ENCODE measurements at regions not wholly inside any gene's neighbourhood (a gene's known extent, or its start where the extent isn't known, plus 50 kb on each side); places are given as distances from the start of the nearest gene placed in this dataset.

- H3K9me3 ChIP-seq (ENCODE audit: control insufficient read depth, insufficient read depth, low read depth, low read length): no peaks in the 10 kb centered on the region
- H3K36me3 ChIP-seq (ENCODE audit: control insufficient read depth, insufficient read depth, low read length): no peaks in the 10 kb centered on the region
- H3K27me3 ChIP-seq (ENCODE audit: control insufficient read depth, insufficient read depth, low read length): no peaks in the 10 kb centered on the region
- no peak overlapping the region for H3K27ac ChIP-seq (ENCODE audit: low read depth, low read length)
- H3K4me3 ChIP-seq (ENCODE audit: low read depth, low read length): no peak overlapping the region
- H3K9ac ChIP-seq (ENCODE audit: low read length): no peak overlapping the region
- no peaks in the 10 kb centered on the region for H3K4me1 ChIP-seq (ENCODE audit: control insufficient read depth, insufficient read depth, low read length)
These were observed 942.9 kb downstream of the SQOR start for GRCh38 chr15:46577767-46578166.

- Histone ChIP-seq H3K27ac (ENCODE audit: low read depth, low read length) (no peak overlapping the region), H3K27me3 (ENCODE audit: control insufficient read depth, insufficient read depth, low read length) (no peaks in the 10 kb centered on the region)
These were observed 945.7 kb downstream of the SQOR start for GRCh38 chr15:46580487-46580886.

GRCh38 chr15:46580924-46581323 lies 946.1 kb downstream of the SQOR start:
- Histone ChIP-seq H3K4me3 (ENCODE audit: low read depth, low read length) (no peak overlapping the region), H3K4me1 (ENCODE audit: control insufficient read depth, insufficient read depth, low read length) (no peaks in the 10 kb centered on the region), H3K36me3 (ENCODE audit: control insufficient read depth, insufficient read depth, low read length) (no peaks in the 10 kb centered on the region)

More at GRCh38 chr15:46580487-46580886, 945.7 kb downstream of the SQOR start:
- H3K9me3 ChIP-seq (ENCODE audit: control insufficient read depth, insufficient read depth, low read depth, low read length): peaks cover 4% of the 10 kb centered on the region; the same call in 1 of the 2 replicates
- no peak overlapping the region for H3K9ac ChIP-seq (ENCODE audit: low read length)
- no peaks in the 10 kb centered on the region for H3K4me1 ChIP-seq (ENCODE audit: control insufficient read depth, insufficient read depth, low read length)
- no peak overlapping the region for H3K4me3 ChIP-seq (ENCODE audit: low read depth, low read length)
- no peaks in the 10 kb centered on the region for H3K36me3 ChIP-seq (ENCODE audit: control insufficient read depth, insufficient read depth, low read length)

GRCh38 chr15:46589088-46589487 lies 954.3 kb downstream of the SQOR start:
- Histone ChIP-seq H3K36me3 (ENCODE audit: control insufficient read depth, insufficient read depth, low read length) (no peaks in the 10 kb centered on the region), H3K27ac (ENCODE audit: low read depth, low read length) (no peak overlapping the region), H3K4me1 (ENCODE audit: control insufficient read depth, insufficient read depth, low read length) (no peaks in the 10 kb centered on the region), H3K27me3 (ENCODE audit: control insufficient read depth, insufficient read depth, low read length) (no peaks in the 10 kb centered on the region), H3K9ac (ENCODE audit: low read length) (no peak overlapping the region), H3K4me3 (ENCODE audit: low read depth, low read length) (no peak overlapping the region), H3K9me3 (ENCODE audit: control insufficient read depth, insufficient read depth, low read depth, low read length) (peaks cover 4% of the 10 kb centered on the region)

More at GRCh38 chr15:46580924-46581323, 946.1 kb downstream of the SQOR start:
- H3K27me3 ChIP-seq (ENCODE audit: control insufficient read depth, insufficient read depth, low read length): no peaks in the 10 kb centered on the region
- H3K27ac ChIP-seq (ENCODE audit: low read depth, low read length): no peak overlapping the region
- no peak overlapping the region for H3K9ac ChIP-seq (ENCODE audit: low read length)
- peaks cover 4% of the 10 kb centered on the region; the same call in 1 of the 2 replicates for H3K9me3 ChIP-seq (ENCODE audit: control insufficient read depth, insufficient read depth, low read depth, low read length)

- H3K9me3 ChIP-seq (ENCODE audit: control insufficient read depth, insufficient read depth, low read depth, low read length): no peaks in the 10 kb centered on the region; the same call in 1 of the 2 replicates
- H3K9ac ChIP-seq (ENCODE audit: low read length): no peak overlapping the region
- H3K4me1 ChIP-seq (ENCODE audit: control insufficient read depth, insufficient read depth, low read length): no peaks in the 10 kb centered on the region
- H3K4me3 ChIP-seq (ENCODE audit: low read depth, low read length): no peak overlapping the region
- no peaks in the 10 kb centered on the region for H3K27me3 ChIP-seq (ENCODE audit: control insufficient read depth, insufficient read depth, low read length)
- no peaks in the 10 kb centered on the region for H3K36me3 ChIP-seq (ENCODE audit: control insufficient read depth, insufficient read depth, low read length)
- no peak overlapping the region for H3K27ac ChIP-seq (ENCODE audit: low read depth, low read length)
These were observed 956.6 kb downstream of the SQOR start for GRCh38 chr15:46591462-46591861.

- Histone ChIP-seq H3K9me3 (ENCODE audit: control insufficient read depth, insufficient read depth, low read depth, low read length) (peaks cover 5% of the 10 kb centered on the region; the same call in 1 of the 2 replicates), H3K4me3 (ENCODE audit: low read depth, low read length) (no peak overlapping the region), H3K9ac (ENCODE audit: low read length) (no peak overlapping the region), H3K4me1 (ENCODE audit: control insufficient read depth, insufficient read depth, low read length) (no peaks in the 10 kb centered on the region), H3K27ac (ENCODE audit: low read depth, low read length) (no peak overlapping the region), H3K27me3 (ENCODE audit: control insufficient read depth, insufficient read depth, low read length) (no peaks in the 10 kb centered on the region), H3K36me3 (ENCODE audit: control insufficient read depth, insufficient read depth, low read length) (no peaks in the 10 kb centered on the region)
These were observed 960.2 kb downstream of the SQOR start for GRCh38 chr15:46595016-46595415.

- Histone ChIP-seq H3K4me1 (ENCODE audit: control insufficient read depth, insufficient read depth, low read length) (no peaks in the 10 kb centered on the region), H3K9me3 (ENCODE audit: control insufficient read depth, insufficient read depth, low read depth, low read length) (no peaks in the 10 kb centered on the region), H3K27ac (ENCODE audit: low read depth, low read length) (no peak overlapping the region), H3K27me3 (ENCODE audit: control insufficient read depth, insufficient read depth, low read length) (no peaks in the 10 kb centered on the region), H3K4me3 (ENCODE audit: low read depth, low read length) (no peak overlapping the region), H3K36me3 (ENCODE audit: control insufficient read depth, insufficient read depth, low read length) (no peaks in the 10 kb centered on the region), H3K9ac (ENCODE audit: low read length) (no peak overlapping the region)
These were observed 972.2 kb downstream of the SQOR start for GRCh38 chr15:46607077-46607476.

GRCh38 chr15:46616033-46616432 lies 981.2 kb downstream of the SQOR start:
- H3K9ac ChIP-seq (ENCODE audit: low read length): no peak overlapping the region
- no peaks in the 10 kb centered on the region for H3K27me3 ChIP-seq (ENCODE audit: control insufficient read depth, insufficient read depth, low read length)
- peaks cover 3% of the 10 kb centered on the region for H3K9me3 ChIP-seq (ENCODE audit: control insufficient read depth, insufficient read depth, low read depth, low read length)
- no peak overlapping the region for H3K4me3 ChIP-seq (ENCODE audit: low read depth, low read length)
- H3K4me1 ChIP-seq (ENCODE audit: control insufficient read depth, insufficient read depth, low read length): no peaks in the 10 kb centered on the region
- H3K36me3 ChIP-seq (ENCODE audit: control insufficient read depth, insufficient read depth, low read length): no peaks in the 10 kb centered on the region
- no peak overlapping the region for H3K27ac ChIP-seq (ENCODE audit: low read depth, low read length)

GRCh38 chr15:46617507-46617906 lies 982.7 kb downstream of the SQOR start:
- no peaks in the 10 kb centered on the region for H3K36me3 ChIP-seq (ENCODE audit: control insufficient read depth, insufficient read depth, low read length)
- no peaks in the 10 kb centered on the region for H3K27me3 ChIP-seq (ENCODE audit: control insufficient read depth, insufficient read depth, low read length)
- no peak overlapping the region for H3K4me3 ChIP-seq (ENCODE audit: low read depth, low read length)
- H3K9me3 ChIP-seq (ENCODE audit: control insufficient read depth, insufficient read depth, low read depth, low read length): peaks cover 3% of the 10 kb centered on the region
- no peak overlapping the region for H3K27ac ChIP-seq (ENCODE audit: low read depth, low read length)
- no peak overlapping the region for H3K9ac ChIP-seq (ENCODE audit: low read length)
- H3K4me1 ChIP-seq (ENCODE audit: control insufficient read depth, insufficient read depth, low read length): no peaks in the 10 kb centered on the region

GRCh38 chr15:46618984-46619383 lies 984.2 kb downstream of the SQOR start:
- no peak overlapping the region for H3K4me3 ChIP-seq (ENCODE audit: low read depth, low read length)
- no peaks in the 10 kb centered on the region for H3K4me1 ChIP-seq (ENCODE audit: control insufficient read depth, insufficient read depth, low read length)
- peaks cover 3% of the 10 kb centered on the region for H3K9me3 ChIP-seq (ENCODE audit: control insufficient read depth, insufficient read depth, low read depth, low read length)
- no peaks in the 10 kb centered on the region for H3K36me3 ChIP-seq (ENCODE audit: control insufficient read depth, insufficient read depth, low read length)
- no peaks in the 10 kb centered on the region for H3K27me3 ChIP-seq (ENCODE audit: control insufficient read depth, insufficient read depth, low read length)
- H3K27ac ChIP-seq (ENCODE audit: low read depth, low read length): no peak overlapping the region
- H3K9ac ChIP-seq (ENCODE audit: low read length): no peak overlapping the region

GRCh38 chr15:46620392-46621013 lies 985.7 kb downstream of the SQOR start:
- Histone ChIP-seq H3K27ac (ENCODE audit: low read depth, low read length) (no peak overlapping the region), H3K4me3 (ENCODE audit: low read depth, low read length) (no peak overlapping the region), H3K36me3 (ENCODE audit: control insufficient read depth, insufficient read depth, low read length) (no peaks in the 10 kb centered on the region), H3K4me1 (ENCODE audit: control insufficient read depth, insufficient read depth, low read length) (no peaks in the 10 kb centered on the region), H3K27me3 (ENCODE audit: control insufficient read depth, insufficient read depth, low read length) (no peaks in the 10 kb centered on the region), H3K9me3 (ENCODE audit: control insufficient read depth, insufficient read depth, low read depth, low read length) (peaks cover 10% of the 10 kb centered on the region; the same call in 1 of the 2 replicates), H3K9ac (ENCODE audit: low read length) (no peak overlapping the region)

Data from HUES6 (cell line).